Middle frontal gyrus (tissue), 1 donor: ENCODE measurements at regions not wholly inside any gene's neighbourhood (a gene's known extent, or its start where the extent isn't known, plus 50 kb on each side); places are given as distances from the start of the nearest gene placed in this dataset.

Experiments
- DNase-seq: peaks from one replicate; pipeline ENCODE4 v3.0.0-alpha.2; 2015; ENCODE audit warnings: low spot score; ENCODE audit errors: extremely low spot score

- no peak for DNase-seq
Measured at GRCh38 chr4:111649308-111649707, 495.9 kb upstream of the FAM241A start.

GRCh38 chr4:111650146-111650545, 495.1 kb upstream of the FAM241A start:
- no peak for DNase-seq

GRCh38 chr4:111650674-111651086, 494.6 kb upstream of the FAM241A start:
- DNase-seq, result no peak

GRCh38 chr4:111652236-111652635, 493.0 kb upstream of the FAM241A start:
- no peak for DNase-seq

GRCh38 chr4:111652986-111653385, 492.3 kb upstream of the FAM241A start:
- DNase-seq, result no peak

- no peak for DNase-seq
Measured at GRCh38 chr4:111662496-111662895, 482.8 kb upstream of the FAM241A start.

- DNase-seq, result no peak
Measured at GRCh38 chr4:111664308-111664945, 480.8 kb upstream of the FAM241A start.

GRCh38 chr4:111666826-111667360, 478.4 kb upstream of the FAM241A start:
- no peak for DNase-seq

- no peak for DNase-seq
Measured at GRCh38 chr4:111671756-111672155, 473.5 kb upstream of the FAM241A start.

- no peak for DNase-seq
Measured at GRCh38 chr4:111675746-111676145, 469.5 kb upstream of the FAM241A start.

GRCh38 chr4:111676533-111676932, 468.7 kb upstream of the FAM241A start:
- DNase-seq, result no peak

- no peak for DNase-seq
Measured at GRCh38 chr4:111678479-111678878, 466.8 kb upstream of the FAM241A start.

- DNase-seq, result no peak
Measured at GRCh38 chr4:111678908-111679307, 466.3 kb upstream of the FAM241A start.

- no peak for DNase-seq
Measured at GRCh38 chr4:111681270-111681669, 464.0 kb upstream of the FAM241A start.

GRCh38 chr4:111681751-111682150, 463.5 kb upstream of the FAM241A start:
- DNase-seq, result no peak

GRCh38 chr4:111685205-111685604, 460.0 kb upstream of the FAM241A start:
- DNase-seq, result no peak

GRCh38 chr4:111689214-111689613, 456.0 kb upstream of the FAM241A start:
- DNase-seq, result no peak

GRCh38 chr4:111689731-111690130, 455.5 kb upstream of the FAM241A start:
- no peak for DNase-seq

GRCh38 chr4:111693758-111694157, 451.5 kb upstream of the FAM241A start:
- DNase-seq, result no peak

- DNase-seq, result no peak
Measured at GRCh38 chr4:111695677-111696076, 449.6 kb upstream of the FAM241A start.

- DNase-seq, result no peak
Measured at GRCh38 chr4:111696505-111696904, 448.7 kb upstream of the FAM241A start.

GRCh38 chr4:111697176-111697942, 447.9 kb upstream of the FAM241A start:
- DNase-seq, result no peak

GRCh38 chr4:111698361-111698760, 446.9 kb upstream of the FAM241A start:
- no peak for DNase-seq
